Effector memory CD8-positive, alpha-beta T cell (primary cell): ENCODE measurements at regions not wholly inside any gene's neighbourhood (a gene's known extent, or its start where the extent isn't known, plus 50 kb on each side); places are given as distances from the start of the nearest gene placed in this dataset.
"Not testable (repeated sequence)": the region's sequence is repeated elsewhere in the genome, so short reads cannot be mapped to it uniquely, and the experiment has no call there.

Experiments
- ATAC-seq: fragments of 150-1000 bp; cut with Tn5 transposase; replicated peaks from 2 replicates; pipeline ENCODE4 v1.10.0; 2021; ENCODE audit warnings: mild to moderate bottlenecking, moderate library complexity
- DNase-seq, 3 experiments: peaks; one replicate each; pipeline ENCODE4 v3.0.0; 2021
- H3K27ac Mint-ChIP-seq, 2 donors: one replicate each; pipeline ENCODE4 v1.8.0; 2022; ENCODE audit warnings: mild to moderate bottlenecking in 2 of 2, mixed read lengths in 2 of 2, moderate library complexity in 2 of 2
- H3K27me3 Mint-ChIP-seq, 2 donors: one replicate each; pipeline ENCODE4 v1.8.0; 2022; ENCODE audit warnings: mixed read lengths in 2 of 2
- H3K36me3 Mint-ChIP-seq: one replicate; pipeline ENCODE4 v1.8.0; 2022; ENCODE audit warnings: mild to moderate bottlenecking, moderate library complexity, mixed read lengths; ENCODE audit not compliant: insufficient read depth
- H3K4me1 Mint-ChIP-seq, 2 donors: one replicate each; pipeline ENCODE4 v1.8.0; 2022; ENCODE audit warnings: low read depth in 2 of 2, mixed read lengths in 2 of 2
- H3K4me3 Mint-ChIP-seq, 2 donors: one replicate each; pipeline ENCODE4 v1.8.0; 2022; ENCODE audit warnings: mild to moderate bottlenecking in 2 of 2, mixed read lengths in 2 of 2, moderate library complexity in 2 of 2
- H3K9me3 Mint-ChIP-seq, 2 donors: one replicate each; pipeline ENCODE4 v1.8.0; 2022; ENCODE audit warnings: mixed read lengths in 2 of 2

DNA sequence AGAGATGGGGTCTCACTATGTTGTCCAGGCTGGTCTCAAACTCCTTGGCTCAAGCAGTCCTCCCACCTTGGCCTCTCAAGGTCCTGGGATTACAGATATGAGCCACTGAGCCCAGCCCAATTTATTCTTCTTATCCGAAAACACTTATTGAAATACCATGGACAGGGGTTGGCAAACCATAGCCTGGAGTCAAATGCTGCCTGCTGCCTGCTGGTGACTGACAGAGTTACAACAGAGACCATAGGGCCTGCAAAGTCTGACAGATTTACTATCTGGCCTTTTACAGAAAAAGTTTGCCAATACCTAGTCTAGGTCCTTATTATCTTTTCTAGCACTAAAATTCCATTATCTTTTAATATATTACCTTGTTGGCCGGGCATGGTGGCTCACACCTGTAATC, 87.1 kb upstream of the ZNF281 start:
- ATAC-seq (no peak), DNase-seq (no peak)
- no peak overlapping the region for H3K4me3 Mint-ChIP-seq
- peaks cover 13 to 22% of the 10 kb centered on the region in 2 donors for H3K27me3 Mint-ChIP-seq
- no peak overlapping the region for H3K27ac Mint-ChIP-seq
- no peaks in the 10 kb centered on the region for H3K36me3 Mint-ChIP-seq
- H3K4me1 Mint-ChIP-seq: no peaks in the 10 kb centered on the region
- H3K9me3 Mint-ChIP-seq: no peaks in the 10 kb centered on the region

- Mint-ChIP-seq H3K27me3 (peaks cover 13 to 22% of the 10 kb centered on the region in 2 donors), H3K4me1 (no peaks in the 10 kb centered on the region), H3K9me3 (no peaks in the 10 kb centered on the region), H3K27ac (no peak overlapping the region), H3K4me3 (no peak overlapping the region), H3K36me3 (no peaks in the 10 kb centered on the region)
- no peak for DNase-seq
- no peak for ATAC-seq
These were observed 86.1 kb upstream of the ZNF281 start for GRCh38 chr1:200495901-200496300.

DNA sequence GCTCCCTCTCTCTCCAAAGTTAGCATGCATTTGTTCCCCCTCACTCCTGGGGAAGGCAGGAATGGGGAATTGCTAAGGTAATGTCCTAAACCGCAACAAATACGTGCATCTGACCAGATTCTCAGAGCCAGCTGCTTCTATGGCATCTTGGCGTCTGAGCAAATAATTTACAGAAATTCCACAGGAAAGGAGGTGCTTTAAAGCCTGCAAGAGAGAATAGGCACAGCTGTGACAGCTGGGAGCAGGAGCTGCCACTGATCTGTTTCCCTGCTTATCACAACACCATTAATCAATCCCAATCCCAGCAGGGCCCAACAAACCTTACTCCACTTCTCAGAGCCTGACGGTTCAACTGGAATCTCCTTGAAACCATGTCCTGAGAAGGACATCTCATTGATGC, 83.5 kb upstream of the ZNF281 start:
- Mint-ChIP-seq H3K36me3 (no peaks in the 10 kb centered on the region), H3K27me3 (peaks cover 12 to 13% of the 10 kb centered on the region in 2 donors), H3K27ac (no peak overlapping the region), H3K9me3 (no peaks in the 10 kb centered on the region), H3K4me1 (peaks cover 0 to 4% of the 10 kb centered on the region in 2 donors), H3K4me3 (no peak overlapping the region)
- ATAC-seq (no peak), DNase-seq (no peak)

- peaks cover 0 to 5% of the 10 kb centered on the region in 2 donors for H3K4me1 Mint-ChIP-seq
- H3K36me3 Mint-ChIP-seq: no peaks in the 10 kb centered on the region
These were observed 81.3 kb upstream of the ZNF281 start for GRCh38 chr1:200491103-200491502.

DNA sequence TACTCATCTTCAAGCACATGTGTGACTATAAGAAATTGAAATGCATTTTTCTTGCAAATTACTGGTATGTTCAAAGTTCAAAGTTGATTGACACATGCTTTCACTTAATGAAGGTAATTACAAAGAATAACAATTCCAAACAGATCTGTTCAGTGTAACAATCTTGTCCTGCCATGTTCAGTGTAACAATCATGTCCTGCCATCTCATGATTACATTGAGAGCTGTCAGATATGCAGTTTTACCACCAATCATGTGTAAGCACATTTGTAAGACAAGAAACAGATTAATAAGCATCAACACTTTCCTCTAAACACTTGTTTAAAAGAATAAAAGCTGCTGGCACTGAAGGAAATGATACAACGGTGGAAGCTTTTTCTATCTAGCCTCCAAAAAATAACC, 80.3 kb upstream of the ZNF281 start:
- Mint-ChIP-seq H3K4me1 (peaks cover 0 to 5% of the 10 kb centered on the region in 2 donors), H3K27me3 (peaks cover 14 to 21% of the 10 kb centered on the region in 2 donors), H3K27ac (no peak overlapping the region), H3K36me3 (no peaks in the 10 kb centered on the region), H3K4me3 (no peak overlapping the region), H3K9me3 (no peaks in the 10 kb centered on the region)
- ATAC-seq: no peak
- no peak for DNase-seq

More at GRCh38 chr1:200491103-200491502, 81.3 kb upstream of the ZNF281 start:
- DNase-seq: no peak
- Mint-ChIP-seq H3K27ac (no peak overlapping the region), H3K4me3 (no peak overlapping the region), H3K9me3 (no peaks in the 10 kb centered on the region), H3K27me3 (peaks cover 14 to 20% of the 10 kb centered on the region in 2 donors)
- no peak for ATAC-seq

GRCh38 chr1:200488375-200489165, 78.7 kb upstream of the ZNF281 start:
- Mint-ChIP-seq H3K9me3 (no peaks in the 10 kb centered on the region), H3K27me3 (peaks cover 19 to 28% of the 10 kb centered on the region in 2 donors), H3K27ac (no peak overlapping the region), H3K4me3 (no peak overlapping the region), H3K36me3 (no peaks in the 10 kb centered on the region), H3K4me1 (peaks cover 0 to 5% of the 10 kb centered on the region in 2 donors)
- peak; percentile 33 to 49 (median 36) for DNase-seq
- peak; percentile 63 for ATAC-seq

DNA sequence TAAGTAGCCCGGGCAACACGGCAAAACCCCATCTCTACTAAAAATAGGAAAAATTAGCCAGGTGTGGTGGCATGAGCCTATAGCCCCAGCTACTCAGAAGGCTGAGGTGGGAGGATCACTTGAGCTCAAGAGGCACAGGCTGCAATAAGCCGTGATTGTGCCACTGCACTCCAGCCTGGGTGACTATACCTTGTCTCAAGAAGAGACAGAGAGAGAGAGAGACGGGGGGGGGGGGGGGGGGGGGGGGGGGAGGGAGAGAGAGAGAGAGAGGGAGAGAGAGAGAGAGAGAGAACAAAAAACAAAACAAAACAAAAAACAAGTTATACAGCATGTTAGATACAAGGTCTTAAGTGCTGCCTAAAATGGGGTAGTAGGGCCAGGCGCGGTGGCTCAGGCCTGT, 77.8 kb upstream of the ZNF281 start:
- no peak overlapping the region for H3K4me3 Mint-ChIP-seq
- no peak overlapping the region for H3K27ac Mint-ChIP-seq
- peaks cover 5% of the 10 kb centered on the region in 2 donors for H3K4me1 Mint-ChIP-seq
- H3K27me3 Mint-ChIP-seq: peaks cover 19 to 33% of the 10 kb centered on the region in 2 donors
- DNase-seq (no peak), ATAC-seq (no peak)
- H3K9me3 Mint-ChIP-seq: no peaks in the 10 kb centered on the region
- H3K36me3 Mint-ChIP-seq: no peaks in the 10 kb centered on the region

- no peak for DNase-seq
- Mint-ChIP-seq H3K27me3 (peaks cover 21 to 38% of the 10 kb centered on the region in 2 donors), H3K36me3 (no peaks in the 10 kb centered on the region), H3K4me1 (peaks cover 5% of the 10 kb centered on the region in 2 donors), H3K4me3 (no peak overlapping the region), H3K27ac (no peak overlapping the region), H3K9me3 (no peaks in the 10 kb centered on the region)
- ATAC-seq: no peak
These were observed 76.8 kb upstream of the ZNF281 start for GRCh38 chr1:200486634-200487033.

DNA sequence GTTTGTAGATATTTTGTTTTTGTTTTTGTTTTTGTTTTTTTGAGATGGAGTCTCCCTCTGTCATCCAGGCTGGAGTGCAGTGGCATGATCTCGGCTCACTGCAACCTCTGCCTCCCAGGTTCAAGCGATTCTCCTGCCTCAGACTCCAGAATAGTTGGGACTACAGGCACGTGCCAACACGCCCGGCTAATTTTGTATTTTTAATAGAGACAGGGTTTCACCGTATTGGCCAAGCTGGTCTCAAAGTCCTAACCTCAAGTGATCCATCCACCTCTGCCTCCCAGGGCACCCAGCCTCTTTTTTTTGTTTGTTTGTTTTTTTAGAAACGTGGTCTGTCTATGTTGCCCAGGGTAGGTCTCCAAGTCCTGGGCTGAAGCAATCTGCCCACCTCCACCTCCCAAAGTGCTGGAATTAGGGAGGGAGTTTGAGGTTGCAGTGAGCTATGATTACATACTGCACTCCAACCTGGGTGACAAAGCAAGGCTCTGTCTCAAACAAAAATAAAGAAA, 74.7 kb upstream of the ZNF281 start:
- H3K4me1 Mint-ChIP-seq, H3K9me3 Mint-ChIP-seq, ATAC-seq, H3K36me3 Mint-ChIP-seq, H3K4me3 Mint-ChIP-seq, H3K27ac Mint-ChIP-seq, DNase-seq: not testable (repeated sequence)
- peaks cover 26 to 46% of the 10 kb centered on the region in 2 donors for H3K27me3 Mint-ChIP-seq

- Mint-ChIP-seq H3K4me1 (peaks cover 1 to 5% of the 10 kb centered on the region in 2 donors), H3K36me3 (no peaks in the 10 kb centered on the region), H3K4me3 (no peak overlapping the region), H3K27me3 (peaks cover 21 to 45% of the 10 kb centered on the region in 2 donors), H3K9me3 (no peaks in the 10 kb centered on the region), H3K27ac (no peak overlapping the region)
- ATAC-seq (peak; percentile 88), DNase-seq (no peak)
These were observed 73.8 kb upstream of the ZNF281 start for GRCh38 chr1:200483491-200484143.

- Mint-ChIP-seq H3K4me1 (peaks cover 0 to 5% of the 10 kb centered on the region in 2 donors), H3K9me3 (no peaks in the 10 kb centered on the region), H3K27me3 (peaks cover 12 to 31% of the 10 kb centered on the region in 2 donors), H3K36me3 (no peaks in the 10 kb centered on the region), H3K4me3 (no peak overlapping the region), H3K27ac (no peak overlapping the region)
- DNase-seq (no peak), ATAC-seq (no peak)
These were observed 71.1 kb upstream of the ZNF281 start for GRCh38 chr1:200480964-200481363.

GRCh38 chr1:200479816-200480215, 70.0 kb upstream of the ZNF281 start:
- H3K9me3 Mint-ChIP-seq: no peaks in the 10 kb centered on the region
- peaks cover 0 to 5% of the 10 kb centered on the region in 2 donors for H3K4me1 Mint-ChIP-seq
- peaks cover 12 to 31% of the 10 kb centered on the region in 2 donors for H3K27me3 Mint-ChIP-seq
- DNase-seq: no peak
- H3K36me3 Mint-ChIP-seq: no peaks in the 10 kb centered on the region
- no peak for ATAC-seq
- no peak overlapping the region for H3K27ac Mint-ChIP-seq
- no peak overlapping the region for H3K4me3 Mint-ChIP-seq

DNA sequence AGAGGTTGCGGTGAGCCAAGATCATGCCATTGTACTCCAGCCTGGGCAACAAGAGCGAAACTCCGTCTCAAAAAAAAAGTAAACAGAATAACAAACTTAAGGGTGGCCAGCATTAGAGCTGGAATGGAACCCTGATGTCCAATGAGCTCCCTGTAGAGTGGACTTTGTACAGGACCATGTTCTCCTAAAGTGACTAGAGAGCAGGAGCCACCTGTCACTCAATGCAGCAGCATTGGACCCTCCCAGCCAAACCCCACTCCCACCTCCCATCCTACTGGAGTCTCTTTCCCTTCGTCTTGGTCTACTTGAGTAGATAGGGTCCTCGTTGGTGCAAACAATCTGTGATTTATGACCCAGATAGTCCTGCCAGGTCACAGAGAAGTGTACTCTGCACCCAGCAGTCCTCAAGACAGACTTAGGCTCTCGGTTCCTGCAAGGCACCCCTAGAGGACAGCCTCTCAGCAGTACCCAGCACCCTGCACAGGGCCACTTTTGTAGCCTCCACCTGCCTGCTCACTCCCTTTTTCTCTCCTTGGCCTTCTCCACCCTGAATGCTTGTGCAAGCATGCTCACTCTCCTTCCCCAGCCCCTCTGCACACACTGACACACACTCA, 69.2 kb upstream of the ZNF281 start:
- Mint-ChIP-seq H3K9me3 (no peaks in the 10 kb centered on the region), H3K4me3 (no peak overlapping the region), H3K27ac (no peak overlapping the region), H3K4me1 (peaks cover under 1 to 9% of the 10 kb centered on the region in 2 donors), H3K36me3 (no peaks in the 10 kb centered on the region), H3K27me3 (peaks cover 12 to 29% of the 10 kb centered on the region in 2 donors)
- DNase-seq: no peak
- ATAC-seq: no peak
